HepG2 (cell line): ENCODE measurements at regions not wholly inside any gene's neighbourhood (a gene's known extent, or its start where the extent isn't known, plus 50 kb on each side); places are given as distances from the start of the nearest gene placed in this dataset.

Experiments
- ATAC-seq: fragments of 200-7000 bp; cut with Tn5 transposase; 3 replicates; pipeline ENCODE4 v1.9.1; 2020; ENCODE audit warnings: mild to moderate bottlenecking, moderate library complexity
- BruUV-seq: library from RNA; stranded (reverse); fragments of 400-500 nt; replicated peaks from 2 replicates; lab custom pipeline; 2021; lab: Mats Ljungman, UMichigan
- CTCF ChIA-PET: fragments of 300-600 bp; formaldehyde crosslinking; extraction: SDS; loops from one replicate; lab custom pipeline; 2021; ENCODE audit warnings: low total read pairs, inconsistent platforms, low intra/inter-chr PET ratio; lab: Yijun Ruan, JAX
- POLR2A ChIA-PET: fragments of 350-600 bp; sonication (Branson Sonifier 250); formaldehyde crosslinking; loops from one replicate; lab custom pipeline; 2020; ENCODE audit warnings: antibody characterized with exemption, inconsistent platforms; lab: Yijun Ruan, JAX
- DNase-seq: peaks from one replicate; pipeline ENCODE4 v3.0.0-alpha.2; 2015; ENCODE audit warnings: low spot score
- FAIRE-seq: peaks from 3 replicates; lab custom pipeline; 2011; peaks lifted over from hg19 to GRCh38; lab: Jason Lieb, UNC
- H2AFZ ChIP-seq: one replicate; pipeline ENCODE4 v1.6.1; 2011; ENCODE audit warnings: low read length, inconsistent platforms
- H3K27ac ChIP-seq: fragments of 300-600 bp; 3 replicates; pipeline ENCODE4 v1.8.0; 2011; ENCODE audit warnings: mixed run types, mild to moderate bottlenecking, mixed read lengths, low read length, inconsistent platforms; ENCODE audit not compliant: insufficient read depth; ENCODE audit errors: extremely low read length
- H3K27me3 ChIP-seq, 2 experiments: fragments of 200-600 bp in 1 of 2; 2 replicates in 1 of 2; 3 replicates in 1 of 2; pipeline versions ENCODE4 v1.6.0 to v1.8.0; 2011; ENCODE audit warnings: low read length in 2 of 2, mild to moderate bottlenecking in 2 of 2, moderate library complexity in 2 of 2, inconsistent platforms in 1 of 2; ENCODE audit not compliant: insufficient read depth in 2 of 2, control insufficient read depth in 1 of 2
- H3K36me3 ChIP-seq, 2 experiments: fragments of 200-600 bp in 1 of 2; replicated peaks in 1 of 2; 2 replicates in 1 of 2; 3 replicates in 1 of 2; pipeline versions ENCODE4 v1.5.1 to v1.8.0; 2011; ENCODE audit warnings: low read length in 2 of 2, inconsistent platforms in 1 of 2; ENCODE audit not compliant: insufficient read depth in 2 of 2, control insufficient read depth in 1 of 2
- H3K4me1 ChIP-seq: 2 replicates; pipeline ENCODE4 v1.5.1; 2012; ENCODE audit warnings: low read length, inconsistent platforms; ENCODE audit not compliant: insufficient read depth
- H3K4me2 ChIP-seq: 2 replicates; pipeline ENCODE4 v1.6.0; 2011; ENCODE audit warnings: low read depth, low read length, inconsistent platforms
- H3K4me3 ChIP-seq, 3 experiments: fragments of 200-600 bp in 1 of 3; sonication (generic), shearing (Covaris generic) in 1 of 3; replicated peaks in 1 of 3; 2 replicates each; pipeline ENCODE4 v1.5.1; 2011 to 2016; ENCODE audit warnings: low read length in 3 of 3, inconsistent platforms in 2 of 3, low read depth in 2 of 3, mild to moderate bottlenecking in 2 of 3, control low read depth in 1 of 3, mixed read lengths in 1 of 3; ENCODE audit not compliant: insufficient read depth in 1 of 3
- H3K79me2 ChIP-seq: one replicate; pipeline ENCODE4 v1.6.1; 2011; ENCODE audit warnings: low read length, inconsistent platforms; ENCODE audit not compliant: insufficient read depth
- H3K9ac ChIP-seq: 2 replicates; pipeline ENCODE4 v1.6.0; 2011; ENCODE audit warnings: mild to moderate bottlenecking, low read depth, low read length, inconsistent platforms; ENCODE audit not compliant: insufficient read depth
- H3K9me3 ChIP-seq: 2 replicates; pipeline ENCODE4 v1.5.1; 2012; ENCODE audit warnings: mild to moderate bottlenecking, low read length
- H4K20me1 ChIP-seq: 2 replicates; pipeline ENCODE4 v1.6.0; 2011; ENCODE audit warnings: inconsistent platforms, mild to moderate bottlenecking, low read length, moderate library complexity; ENCODE audit not compliant: insufficient read depth
- AHR ChIP-seq: IDR thresholded peaks from 2 replicates; pipeline ENCODE4 v1.6.1; 2018; ENCODE audit warnings: missing genetic modification reagents, missing compliant biosample characterization
- ARID4A ChIP-seq: sonication (generic); formaldehyde crosslinking; IDR thresholded peaks from 2 replicates; pipeline ENCODE4 v1.5.0; 2020; ENCODE audit warnings: mild to moderate bottlenecking, missing genetic modification reagents, borderline replicate concordance
- CTCF ChIP-seq: sonication (generic); formaldehyde crosslinking; IDR thresholded peaks from 2 replicates; pipeline ENCODE4 v1.5.0; 2020; ENCODE audit warnings: mild to moderate bottlenecking, missing genetic modification reagents, moderate library complexity
- NKX3-1 ChIP-seq: sonication (generic); formaldehyde crosslinking; IDR thresholded peaks from 2 replicates; pipeline ENCODE4 v1.5.0; 2020; ENCODE audit warnings: missing genetic modification reagents
- XBP1 ChIP-seq: sonication (generic); formaldehyde crosslinking; IDR thresholded peaks from 2 replicates; pipeline ENCODE4 v1.5.0; 2020; ENCODE audit warnings: missing genetic modification reagents
- ZNF501 ChIP-seq: sonication (generic); formaldehyde crosslinking; IDR thresholded peaks from 2 replicates; pipeline ENCODE4 v1.5.1; 2020; ENCODE audit warnings: mild to moderate bottlenecking, moderate library complexity, missing genetic modification reagents
- in situ Hi-C: cut with HindIII; loops from 2 replicates; pipeline ENCODE4 v1.10.0; 2017; ENCODE audit warnings: low pct_unique_long_range_greater_than_20kb; ENCODE audit not compliant: extremely low pct_ligation_motif_present
- intact Hi-C: fragments of 100-400 bp; cut with micrococcal nuclease; formaldehyde crosslinking; loops from one replicate; pipeline ENCODE4 v1.10.0; 2022; ENCODE audit not compliant: unreplicated experiment

DNA sequence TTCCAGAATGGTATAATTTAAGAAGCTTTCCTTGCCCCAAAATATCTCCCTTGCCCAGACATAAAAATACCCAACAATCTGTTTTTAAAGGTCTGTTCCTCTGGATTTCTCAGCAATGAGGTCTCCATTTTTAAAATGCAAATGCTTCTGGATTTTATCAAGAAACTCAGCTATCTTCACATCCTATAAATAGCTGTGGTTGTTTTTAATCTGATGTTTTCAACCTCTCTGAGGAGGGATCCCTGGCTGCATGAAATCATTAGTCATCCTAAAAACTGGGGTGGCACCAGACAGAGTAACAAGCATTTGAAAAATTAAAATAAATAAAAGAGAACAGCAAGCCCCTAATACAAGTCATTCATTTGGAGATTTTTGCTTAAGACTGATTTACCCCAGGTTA is 168.5 kb upstream of the ID4 start (continued):
- no peak for TF ChIP-seq ARID4A
- no peak for TF ChIP-seq ZNF501 (CRISPR knock-in tag)
- TF ChIP-seq XBP1 (CRISPR knock-in tag) = no peak
- no peak for TF ChIP-seq NKX3-1 (CRISPR knock-in tag)
- TF ChIP-seq, all 625 proteins: peak for 0

DNA sequence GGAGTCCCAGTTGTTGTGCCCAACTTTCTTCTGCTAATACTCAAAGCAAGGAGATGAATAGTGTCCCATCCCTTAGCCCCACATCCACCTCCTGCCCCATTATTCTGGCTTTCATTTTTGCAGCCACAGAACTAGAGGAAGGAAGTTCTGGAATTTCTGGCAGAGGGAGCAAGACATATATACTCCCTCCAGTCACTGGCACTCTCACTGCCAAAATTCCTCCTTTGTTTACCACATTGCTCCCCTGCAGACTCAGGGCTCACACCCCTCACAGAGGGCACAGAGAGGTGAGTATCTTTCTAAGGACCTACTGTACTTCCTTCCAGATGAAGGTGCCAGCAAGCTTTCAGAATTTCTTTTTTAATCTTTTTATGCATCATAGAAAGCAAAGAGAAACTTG is 168.0 kb upstream of the ID4 start:
- BruUV-seq = no TSS peak
- H3K9ac ChIP-seq = no peak overlapping the region
- ChIA-PET CTCF (no interaction called here), POLR2A (no interaction called here)
- H3K4me1 ChIP-seq = no peaks in the 10 kb centered on the region
- DNase-seq = no peak
- no peaks in the 10 kb centered on the region for H3K79me2 ChIP-seq
- ATAC-seq = no peak
- FAIRE-seq = no peak
- no peaks in the 10 kb centered on the region for H3K9me3 ChIP-seq
- H3K27ac ChIP-seq = no peak overlapping the region
- H3K4me3 ChIP-seq = no peak overlapping the region
- no peaks in the 10 kb centered on the region for H4K20me1 ChIP-seq
- H2AFZ ChIP-seq = no peak overlapping the region
- H3K27me3 ChIP-seq = 0 out of 5 replicates have a peak, but pooled peaks cover 0 to 2% of the 10 kb centered on the region in 2 experiments
- TF ChIP-seq AHR (CRISPR knock-in tag) = no peak
- TF ChIP-seq CTCF (CRISPR knock-in tag) = no peak
- intact Hi-C loops (no loop called here), in situ Hi-C loops (no loop called here)
- no peak overlapping the region for H3K4me2 ChIP-seq
- no peaks in the 10 kb centered on the region for H3K36me3 ChIP-seq
